Endothelial cell of umbilical vein (primary cell): ENCODE measurements at regions not wholly inside any gene's neighbourhood (a gene's known extent, or its start where the extent isn't known, plus 50 kb on each side); places are given as distances from the start of the nearest gene placed in this dataset.

Experiments
- BruUV-seq: library from RNA; stranded (reverse); fragments of 400-500 nt; replicated peaks from 2 replicates; lab custom pipeline; 2021; lab: Mats Ljungman, UMichigan
- CTCF ChIA-PET: fragments of 300-600, 350-600 bp; sonication (Branson Sonifier 250); formaldehyde crosslinking; loops from one replicate; lab custom pipeline; 2021; ENCODE audit warnings: antibody characterized with exemption, inconsistent platforms; lab: Charles Lee
- POLR2A ChIA-PET: fragments of 300-600, 350-600 bp; sonication (Branson Sonifier 250); formaldehyde crosslinking; loops from one replicate; lab custom pipeline; 2021; ENCODE audit warnings: antibody characterized with exemption, inconsistent platforms; lab: Charles Lee
- DNase-seq: peaks from one replicate; pipeline ENCODE4 v3.0.0-alpha.2; 2011; ENCODE audit warnings: low read depth, low spot score
- FAIRE-seq: peaks from 2 replicates; lab custom pipeline; 2011; peaks lifted over from hg19 to GRCh38; lab: Jason Lieb, UNC
- H2AFZ ChIP-seq: 2 replicates; pipeline ENCODE4 v1.6.0; 2012; ENCODE audit warnings: low read depth, low read length, control low read depth, inconsistent platforms
- H3K27ac ChIP-seq: 2 replicates; pipeline ENCODE4 v1.5.1; 2011; ENCODE audit warnings: low read depth, mild to moderate bottlenecking, control low read depth, low read length, moderate library complexity; ENCODE audit not compliant: insufficient read depth
- H3K27me3 ChIP-seq, 2 experiments: 2 replicates each; pipeline versions ENCODE4 v1.6.0 to v1.6.1; 2011; ENCODE audit warnings: low read length in 2 of 2, mixed read lengths in 1 of 2; ENCODE audit not compliant: control insufficient read depth in 2 of 2, insufficient read depth in 2 of 2
- H3K36me3 ChIP-seq, 2 experiments: 2 replicates in 1 of 2; 3 replicates in 1 of 2; pipeline ENCODE4 v1.5.1; 2011; ENCODE audit warnings: low read length in 2 of 2, mild to moderate bottlenecking in 1 of 2, moderate library complexity in 1 of 2; ENCODE audit not compliant: control insufficient read depth in 2 of 2, insufficient read depth in 2 of 2; ENCODE audit errors: extremely low read depth in 1 of 2
- H3K4me1 ChIP-seq: 3 replicates; pipeline ENCODE4 v1.5.1; 2011; ENCODE audit warnings: mild to moderate bottlenecking, low read length; ENCODE audit not compliant: control insufficient read depth, insufficient read depth; ENCODE audit errors: extremely low read depth
- H3K4me2 ChIP-seq: 2 replicates; pipeline ENCODE4 v1.6.1; 2011; ENCODE audit warnings: low read length, control low read depth, mixed read lengths; ENCODE audit not compliant: insufficient read depth
- H3K4me3 ChIP-seq, 3 experiments: fragments of 200-600 bp in 1 of 3; sonication (generic), shearing (Covaris generic) in 1 of 3; replicated peaks in 1 of 3; 2 replicates each; pipeline ENCODE4 v1.5.1; 2011 to 2016; ENCODE audit warnings: control low read depth in 3 of 3, low read length in 3 of 3, mild to moderate bottlenecking in 2 of 3, inconsistent platforms in 1 of 3, low read depth in 1 of 3, moderate library complexity in 1 of 3; ENCODE audit not compliant: insufficient read depth in 1 of 3
- H3K79me2 ChIP-seq: 2 replicates; pipeline ENCODE4 v1.6.0; 2012; ENCODE audit warnings: low read length, inconsistent platforms; ENCODE audit not compliant: control insufficient read depth, insufficient read depth
- H3K9ac ChIP-seq: replicated peaks from 2 replicates; pipeline ENCODE3; 2011; ENCODE audit warnings: low read length, control low read depth; ENCODE audit not compliant: insufficient read depth; ENCODE audit errors: extremely low read depth
- H3K9me1 ChIP-seq: replicated peaks from 3 replicates; pipeline ENCODE4 v1.6.0; 2011; ENCODE audit warnings: mild to moderate bottlenecking, low read length; ENCODE audit not compliant: control insufficient read depth, insufficient read depth; ENCODE audit errors: extremely low read depth
- H3K9me3 ChIP-seq: replicated peaks from 2 replicates; pipeline ENCODE4 v1.5.1; 2012; ENCODE audit warnings: low read length, inconsistent platforms; ENCODE audit not compliant: control insufficient read depth, insufficient read depth
- H4K20me1 ChIP-seq: replicated peaks from 2 replicates; pipeline ENCODE3; 2011; ENCODE audit warnings: mild to moderate bottlenecking, low read length; ENCODE audit not compliant: control insufficient read depth, insufficient read depth; ENCODE audit errors: extremely low read depth
- CTCF ChIP-seq, 2 donors: IDR thresholded peaks; 1 replicate in 1 of 2; 2 replicates in 1 of 2; pipeline ENCODE4 v1.5.1; 2011; ENCODE audit warnings: low read length in 2 of 2, mild to moderate bottlenecking in 2 of 2, moderate library complexity in 2 of 2, control low read depth in 1 of 2, inconsistent platforms in 1 of 2, low read depth in 1 of 2; ENCODE audit not compliant: insufficient read depth in 1 of 2; ENCODE audit errors: extremely low read depth in 1 of 2
- MAX ChIP-seq: IDR thresholded peaks from 2 replicates; pipeline ENCODE4 v1.6.1; 2011; ENCODE audit not compliant: insufficient read depth, insufficient read length
- POLR2AphosphoS5 ChIP-seq: IDR thresholded peaks from 2 replicates; pipeline ENCODE4 v1.6.1; 2012; ENCODE audit warnings: low read depth, mild to moderate bottlenecking, control low read depth, low read length, moderate library complexity; ENCODE audit not compliant: insufficient read depth
- dilution Hi-C: fragments of 300-500 bp; cut with MboI; formaldehyde crosslinking; loops from one replicate; pipeline ENCODE4 v1.15.0; 2019; ENCODE audit warnings: low sequenced_read_pairs; ENCODE audit not compliant: extremely low pct_ligation_motif_present
- intact Hi-C: fragments of 100-400 bp; cut with micrococcal nuclease; formaldehyde crosslinking; loops from one replicate; pipeline ENCODE4 v1.10.0; 2022

GRCh38 chr5:68538814-68539420 lies 323.4 kb downstream of the PIK3R1 start:
- Histone ChIP-seq H3K27ac (no peak overlapping the region), H3K4me1 (no peaks in the 10 kb centered on the region), H3K9me3 (no peaks in the 10 kb centered on the region), H4K20me1 (no peaks in the 10 kb centered on the region), H2AFZ (no peak overlapping the region), H3K79me2 (no peaks in the 10 kb centered on the region), H3K9ac (no peak overlapping the region), H3K36me3 (no peaks in the 10 kb centered on the region), H3K4me3 (no peak overlapping the region), H3K27me3 (peaks cover 6 to 18% of the 10 kb centered on the region in 2 experiments), H3K9me1 (no peaks in the 10 kb centered on the region), H3K4me2 (no peak overlapping the region)
- POLR2A ChIA-PET: no interaction called here
- CTCF ChIA-PET: interaction anchor here (0.7 to 1.5 kb wide), 3 partner anchors 9 to 459 kb away, joined by 3 to 5 read pairs (median 4); no protein-coding TSS in a partner anchor
- TF ChIP-seq CTCF (IDR thresholded peaks at IDR 0.05; ENCODE audit: extremely low read depth in 1 of 2, insufficient read depth in 1 of 2, low read depth in 1 of 2, low read length in 2 of 2): no peak
- TF ChIP-seq POLR2AphosphoS5: no peak
- TF ChIP-seq MAX: no peak
- no TSS peak for BruUV-seq
- FAIRE-seq (no peak), DNase-seq (no peak)
- intact Hi-C loops (no loop called here), dilution Hi-C loops (no loop called here)
